OCI-LY7 (cell line): ENCODE measurements at regions not wholly inside any gene's neighbourhood (a gene's known extent, or its start where the extent isn't known, plus 50 kb on each side); places are given as distances from the start of the nearest gene placed in this dataset.

Source experiments
- BruUV-seq: library from RNA; stranded (reverse); fragments of 400-500 nt; replicated peaks from 2 replicates; lab custom pipeline; 2021; lab: Mats Ljungman, UMichigan
- CTCF ChIA-PET: fragments of 300-600 bp; sonication (Branson Sonifier 250); formaldehyde crosslinking; loops from one replicate; lab custom pipeline; 2022; ENCODE audit warnings: antibody characterized with exemption; ENCODE audit not compliant: unreplicated experiment; lab: Charles Lee
- POLR2A ChIA-PET: fragments of 300-600 bp; sonication (Branson Sonifier 250); formaldehyde crosslinking; loops from one replicate; lab custom pipeline; 2022; ENCODE audit warnings: antibody characterized with exemption; lab: Charles Lee
- DNase-seq: peaks from one replicate; pipeline ENCODE4 v3.0.0-alpha.2; 2015; ENCODE audit warnings: low spot score
- H2AFZ ChIP-seq: fragments of 200-600 bp; sonication (generic), shearing (Covaris generic); 2 replicates; pipeline ENCODE4 v1.6.1; 2014; ENCODE audit warnings: mild to moderate bottlenecking, antibody characterized with exemption, low read length, moderate library complexity
- H3K27ac ChIP-seq: fragments of 200-600 bp; sonication (generic); 2 replicates; pipeline ENCODE4 v1.5.1; 2014; ENCODE audit warnings: mixed run types, low read depth, mild to moderate bottlenecking, moderate library complexity, low read length, inconsistent platforms; ENCODE audit not compliant: poor library complexity, severe bottlenecking
- H3K36me3 ChIP-seq: fragments of 200-600 bp; sonication (generic); 2 replicates; pipeline ENCODE4 v1.6.1; 2014; ENCODE audit warnings: mild to moderate bottlenecking, antibody characterized with exemption, low read length, moderate library complexity, mixed read lengths; ENCODE audit not compliant: insufficient read depth
- H3K4me1 ChIP-seq: fragments of 200-600 bp; sonication (generic); 2 replicates; pipeline ENCODE4 v1.5.1; 2014; ENCODE audit warnings: mild to moderate bottlenecking, low read length; ENCODE audit not compliant: insufficient read depth, poor library complexity, severe bottlenecking
- H3K4me2 ChIP-seq: fragments of 200-600 bp; sonication (generic); 2 replicates; pipeline ENCODE4 v1.6.1; 2014; ENCODE audit warnings: mild to moderate bottlenecking, low read length
- H3K4me3 ChIP-seq: fragments of 200-600 bp; sonication (generic); 2 replicates; pipeline ENCODE4 v1.5.1; 2014; ENCODE audit warnings: mild to moderate bottlenecking, low read depth, low read length; ENCODE audit not compliant: poor library complexity, severe bottlenecking
- H3K79me2 ChIP-seq: fragments of 200-600 bp; sonication (generic); 2 replicates; pipeline ENCODE4 v1.6.1; 2016; ENCODE audit warnings: low read depth, mild to moderate bottlenecking, low read length, moderate library complexity, mixed read lengths; ENCODE audit not compliant: insufficient read depth
- H3K9me2 ChIP-seq: fragments of 200-600 bp; sonication (generic); 2 replicates; pipeline ENCODE4 v1.6.1; 2016; ENCODE audit warnings: mild to moderate bottlenecking, low read length, mixed read lengths; ENCODE audit not compliant: insufficient read depth
- H3K9me3 ChIP-seq: fragments of 200-600 bp; sonication (generic); 2 replicates; pipeline ENCODE4 v1.6.1; 2014; ENCODE audit warnings: mild to moderate bottlenecking, mixed run types, low read length, mixed read lengths
- H4K20me1 ChIP-seq: fragments of 200-600 bp; sonication (generic); 2 replicates; pipeline ENCODE4 v1.6.1; 2014; ENCODE audit warnings: mild to moderate bottlenecking, antibody characterized with exemption, low read length, moderate library complexity, mixed read lengths; ENCODE audit not compliant: insufficient read depth
- CTCF ChIP-seq: fragments of 200-600 bp; sonication (generic); conservative IDR thresholded peaks from 2 replicates; pipeline ENCODE4 v1.5.1; 2014; ENCODE audit warnings: mild to moderate bottlenecking, antibody characterized with exemption, low read length, moderate library complexity, mixed read lengths
- EZH2phosphoT487 ChIP-seq: fragments of 200-600 bp; sonication (generic); IDR thresholded peaks from 2 replicates; pipeline ENCODE4 v1.6.1; 2018; ENCODE audit warnings: low read depth, borderline replicate concordance, mild to moderate bottlenecking, mixed run types, antibody characterized with exemption, low read length, moderate library complexity, mixed read lengths
- intact Hi-C: fragments of 100-400 bp; cut with micrococcal nuclease; formaldehyde crosslinking; loops from one replicate; pipeline ENCODE4 v1.10.0; 2022; ENCODE audit not compliant: unreplicated experiment

GRCh38 chr13:67854990-67855389 lies 624.9 kb upstream of the PCDH9 start:
- no TSS peak for BruUV-seq
- Histone ChIP-seq H3K36me3 (no peaks in the 10 kb centered on the region), H3K79me2 (no peaks in the 10 kb centered on the region), H3K4me1 (no peaks in the 10 kb centered on the region), H2AFZ (no peak overlapping the region), H3K27ac (no peak overlapping the region), H3K9me2 (no peaks in the 10 kb centered on the region), H3K4me3 (no peak overlapping the region), H4K20me1 (no peaks in the 10 kb centered on the region), H3K4me2 (no peak overlapping the region), H3K9me3 (no peaks in the 10 kb centered on the region)
- no peak for TF ChIP-seq CTCF
- no peak for TF ChIP-seq EZH2phosphoT487
- no peak for DNase-seq
- ChIA-PET POLR2A (no interaction called here), CTCF (no interaction called here)
- intact Hi-C loops = no loop called here

GRCh38 chr13:67844574-67844973 lies 614.4 kb upstream of the PCDH9 start:
- H3K4me2 ChIP-seq = no peak overlapping the region
- H3K4me3 ChIP-seq = no peak overlapping the region
- no peaks in the 10 kb centered on the region for H3K9me3 ChIP-seq
- no peaks in the 10 kb centered on the region for H3K36me3 ChIP-seq
- no TSS peak for BruUV-seq
- H4K20me1 ChIP-seq = no peaks in the 10 kb centered on the region
- POLR2A ChIA-PET = no interaction called here
- no peaks in the 10 kb centered on the region for H3K79me2 ChIP-seq
- H3K9me2 ChIP-seq = no peaks in the 10 kb centered on the region
- intact Hi-C loops = no loop called here
- DNase-seq = no peak
- TF ChIP-seq EZH2phosphoT487 (no peak), CTCF (no peak)
- CTCF ChIA-PET = no interaction called here
- H2AFZ ChIP-seq = no peak overlapping the region
- no peaks in the 10 kb centered on the region for H3K4me1 ChIP-seq
- H3K27ac ChIP-seq = no peak overlapping the region

- no peak for DNase-seq
- Histone ChIP-seq H3K36me3 (no peaks in the 10 kb centered on the region), H3K27ac (no peak overlapping the region), H3K4me3 (no peak overlapping the region), H4K20me1 (no peaks in the 10 kb centered on the region), H2AFZ (no peak overlapping the region), H3K4me1 (no peaks in the 10 kb centered on the region), H3K9me2 (no peaks in the 10 kb centered on the region), H3K4me2 (no peak overlapping the region), H3K9me3 (no peaks in the 10 kb centered on the region), H3K79me2 (no peaks in the 10 kb centered on the region)
- TF ChIP-seq CTCF (0 out of 2 replicates have a peak, but pooled peaks have one; percentile 19), EZH2phosphoT487 (no peak)
- BruUV-seq = no TSS peak
- ChIA-PET CTCF (no interaction called here), POLR2A (no interaction called here)
- intact Hi-C loops = no loop called here
These were observed 610.9 kb upstream of the PCDH9 start for GRCh38 chr13:67841071-67841470.
